ENCODE measurements at regions not wholly inside any gene's neighbourhood (a gene's known extent, or its start where the extent isn't known, plus 50 kb on each side); places are given as distances from the start of the nearest gene placed in this dataset.

DNA sequence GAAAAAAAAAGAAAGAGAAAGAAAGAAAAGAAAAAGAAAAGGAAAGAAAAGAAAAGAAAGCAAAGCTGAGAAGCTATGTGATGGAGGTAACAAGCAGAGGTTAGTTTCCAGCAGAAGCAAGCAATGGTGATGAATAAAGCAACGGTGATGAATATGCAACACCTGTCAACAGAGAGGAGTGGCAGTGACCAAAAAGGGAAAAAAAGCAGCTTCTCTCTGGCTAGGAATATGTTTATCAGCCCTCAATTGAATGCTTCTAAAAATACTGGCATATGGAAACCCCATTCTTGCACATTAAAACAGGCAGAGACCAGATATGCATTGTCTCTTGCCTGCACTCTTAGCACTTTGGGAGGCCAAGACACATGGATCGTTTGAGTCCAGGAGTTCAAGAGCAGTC lies 100.9 kb downstream of the GJA1 start:
- H3K4me3 Mint-ChIP-seq = no peak overlapping the region
- no peaks in the 10 kb centered on the region for H3K36me3 ChIP-seq (ENCODE audit: control insufficient read depth, insufficient read depth, low read length)
- peaks cover 2% of the 10 kb centered on the region in 2 donors for H3K9me3 Mint-ChIP-seq
- TF ChIP-seq, protein P1, sequence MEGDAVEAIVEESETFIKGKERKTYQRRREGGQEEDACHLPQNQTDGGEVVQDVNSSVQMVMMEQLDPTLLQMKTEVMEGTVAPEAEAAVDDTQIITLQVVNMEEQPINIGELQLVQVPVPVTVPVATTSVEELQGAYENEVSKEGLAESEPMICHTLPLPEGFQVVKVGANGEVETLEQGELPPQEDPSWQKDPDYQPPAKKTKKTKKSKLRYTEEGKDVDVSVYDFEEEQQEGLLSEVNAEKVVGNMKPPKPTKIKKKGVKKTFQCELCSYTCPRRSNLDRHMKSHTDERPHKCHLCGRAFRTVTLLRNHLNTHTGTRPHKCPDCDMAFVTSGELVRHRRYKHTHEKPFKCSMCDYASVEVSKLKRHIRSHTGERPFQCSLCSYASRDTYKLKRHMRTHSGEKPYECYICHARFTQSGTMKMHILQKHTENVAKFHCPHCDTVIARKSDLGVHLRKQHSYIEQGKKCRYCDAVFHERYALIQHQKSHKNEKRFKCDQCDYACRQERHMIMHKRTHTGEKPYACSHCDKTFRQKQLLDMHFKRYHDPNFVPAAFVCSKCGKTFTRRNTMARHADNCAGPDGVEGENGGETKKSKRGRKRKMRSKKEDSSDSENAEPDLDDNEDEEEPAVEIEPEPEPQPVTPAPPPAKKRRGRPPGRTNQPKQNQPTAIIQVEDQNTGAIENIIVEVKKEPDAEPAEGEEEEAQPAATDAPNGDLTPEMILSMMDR (IDR thresholded peaks at IDR 0.05) = no peak
- H3K4me1 ChIP-seq (ENCODE audit: control insufficient read depth, insufficient read depth, low read length) = no peaks in the 10 kb centered on the region
- intact Hi-C loops (cut with micrococcal nuclease) = no loop called here
- H3K27ac Mint-ChIP-seq = no peak overlapping the region
- no peaks in the 10 kb centered on the region for H3K4me1 Mint-ChIP-seq
- ATAC-seq (no peak), DNase-seq (no peak)
- no peaks in the 10 kb centered on the region for H3K36me3 Mint-ChIP-seq
- WGBS (ENCODE audit: insufficient coverage) = 94% methylated on average over 2 of the region's 2 CpGs
- H3K27ac ChIP-seq (ENCODE audit: low read length) = no peak overlapping the region
- no peaks in the 10 kb centered on the region for H3K9me3 ChIP-seq (ENCODE audit: control insufficient read depth, insufficient read depth, low read length)
- H3K27me3 Mint-ChIP-seq (ENCODE audit: low read depth in 2 of 2) = no peaks in the 10 kb centered on the region
- no peak overlapping the region for H3K4me3 ChIP-seq (ENCODE audit: low read length)
- H3K27me3 ChIP-seq (ENCODE audit: control insufficient read depth, insufficient read depth, low read length) = no peaks in the 10 kb centered on the region

DNA sequence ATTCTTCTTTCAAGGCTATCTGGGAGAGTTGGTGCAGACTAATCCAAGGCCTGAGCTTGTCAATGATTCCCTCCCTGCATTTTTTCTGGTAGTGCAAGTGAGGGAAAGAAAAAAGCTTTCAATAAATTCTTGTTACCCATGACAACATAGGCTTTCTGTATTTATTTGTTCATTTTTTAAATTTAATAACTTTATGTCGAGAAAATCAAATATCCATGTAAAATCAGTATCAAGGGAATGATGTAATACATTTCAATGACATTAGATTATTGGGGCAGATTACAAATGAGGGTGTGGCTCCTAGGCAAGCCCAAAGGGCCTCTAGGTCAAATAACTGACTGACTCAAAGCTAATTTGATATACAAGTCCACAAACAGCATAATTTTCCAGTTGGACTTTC lies 104.0 kb downstream of the GJA1 start:
- Mint-ChIP-seq H3K4me1 (no peaks in the 10 kb centered on the region), H3K36me3 (no peaks in the 10 kb centered on the region), H3K9me3 (peaks cover 2% of the 10 kb centered on the region in 2 donors), H3K27me3 (ENCODE audit: low read depth in 2 of 2) (no peaks in the 10 kb centered on the region), H3K4me3 (no peak overlapping the region), H3K27ac (no peak overlapping the region)
- Histone ChIP-seq H3K27me3 (ENCODE audit: control insufficient read depth, insufficient read depth, low read length) (no peaks in the 10 kb centered on the region), H3K27ac (ENCODE audit: low read length) (no peak overlapping the region), H3K36me3 (ENCODE audit: control insufficient read depth, insufficient read depth, low read length) (no peaks in the 10 kb centered on the region), H3K4me3 (ENCODE audit: low read length) (no peak overlapping the region), H3K9me3 (ENCODE audit: control insufficient read depth, insufficient read depth, low read length) (no peaks in the 10 kb centered on the region), H3K4me1 (ENCODE audit: control insufficient read depth, insufficient read depth, low read length) (no peaks in the 10 kb centered on the region)
- 86% methylated on average over 1 of the region's 1 CpG for WGBS (ENCODE audit: insufficient coverage)
- DNase-seq (no peak), ATAC-seq (no peak)
- intact Hi-C loops (cut with micrococcal nuclease) = no loop called here
- TF ChIP-seq, protein P1 (IDR thresholded peaks at IDR 0.05) = no peak

DNA sequence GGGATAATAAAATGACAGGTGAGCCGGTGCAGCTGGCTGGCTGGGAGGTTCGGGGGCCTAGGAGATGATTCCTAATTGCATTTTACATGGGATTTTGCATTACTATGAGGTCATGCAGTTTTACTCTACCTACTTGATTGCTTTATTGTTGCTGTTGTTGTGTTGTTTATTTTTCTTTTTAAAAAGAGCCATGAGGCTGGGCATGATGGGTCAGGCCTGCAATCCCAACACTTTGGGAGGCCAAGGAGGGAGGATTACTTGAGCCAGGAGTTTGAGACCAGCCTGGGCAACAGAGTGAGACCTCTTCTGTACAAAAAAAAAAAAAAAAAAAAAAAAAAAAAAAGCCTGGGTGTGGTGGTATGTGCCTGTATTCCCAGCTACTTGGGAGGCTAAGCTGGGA lies 104.8 kb downstream of the GJA1 start:
- H3K27me3 Mint-ChIP-seq (ENCODE audit: low read depth in 2 of 2) = no peaks in the 10 kb centered on the region
- peaks cover 2% of the 10 kb centered on the region in 2 donors for H3K9me3 Mint-ChIP-seq

DNA sequence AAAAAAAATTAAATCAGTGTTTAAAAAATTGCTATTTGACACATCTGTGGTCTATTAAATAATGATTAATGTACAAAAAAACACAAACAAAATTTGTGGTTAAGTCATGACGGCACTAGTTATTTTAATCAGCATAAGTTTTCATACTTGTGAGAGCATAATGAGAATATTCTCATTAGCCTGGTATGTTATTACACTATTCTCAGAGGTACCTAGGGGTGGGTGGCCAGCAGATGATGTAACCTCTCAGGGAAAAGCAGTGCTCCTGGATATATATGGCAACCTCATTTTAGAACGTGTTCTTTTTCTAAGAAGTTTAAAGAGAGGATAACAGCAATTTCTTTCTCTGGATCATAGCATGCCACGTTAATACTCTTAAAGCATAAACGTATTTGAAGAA lies 109.2 kb downstream of the GJA1 start:
- no peak for DNase-seq
- ATAC-seq = no peak
- Mint-ChIP-seq H3K27ac (no peak overlapping the region), H3K9me3 (no peaks in the 10 kb centered on the region), H3K36me3 (no peaks in the 10 kb centered on the region), H3K4me1 (no peaks in the 10 kb centered on the region), H3K27me3 (ENCODE audit: low read depth in 2 of 2) (no peaks in the 10 kb centered on the region), H3K4me3 (no peak overlapping the region)
- Histone ChIP-seq H3K27me3 (ENCODE audit: control insufficient read depth, insufficient read depth, low read length) (no peaks in the 10 kb centered on the region), H3K4me3 (ENCODE audit: low read length) (no peak overlapping the region), H3K27ac (ENCODE audit: low read length) (no peak overlapping the region), H3K9me3 (ENCODE audit: control insufficient read depth, insufficient read depth, low read length) (no peaks in the 10 kb centered on the region), H3K36me3 (ENCODE audit: control insufficient read depth, insufficient read depth, low read length) (no peaks in the 10 kb centered on the region), H3K4me1 (ENCODE audit: control insufficient read depth, insufficient read depth, low read length) (no peaks in the 10 kb centered on the region)
- 71% methylated on average over 1 of the region's 4 CpGs for WGBS (ENCODE audit: insufficient coverage)
- TF ChIP-seq, protein P1 (IDR thresholded peaks at IDR 0.05) = no peak
- intact Hi-C loops (cut with micrococcal nuclease) = no loop called here

More for the DNA sequence above, 104.8 kb downstream of the GJA1 start:
- H3K9me3 ChIP-seq (ENCODE audit: control insufficient read depth, insufficient read depth, low read length) = no peaks in the 10 kb centered on the region
- intact Hi-C loops (cut with micrococcal nuclease) = no loop called here
- DNase-seq (no peak), ATAC-seq (no peak)
- Mint-ChIP-seq H3K27ac (no peak overlapping the region), H3K4me3 (no peak overlapping the region), H3K4me1 (no peaks in the 10 kb centered on the region), H3K36me3 (no peaks in the 10 kb centered on the region)
- WGBS (ENCODE audit: insufficient coverage) = 76% methylated on average over 2 of the region's 2 CpGs
- H3K27ac ChIP-seq (ENCODE audit: low read length) = no peak overlapping the region
- H3K4me1 ChIP-seq (ENCODE audit: control insufficient read depth, insufficient read depth, low read length) = no peaks in the 10 kb centered on the region
- no peaks in the 10 kb centered on the region for H3K27me3 ChIP-seq (ENCODE audit: control insufficient read depth, insufficient read depth, low read length)
- H3K4me3 ChIP-seq (ENCODE audit: low read length) = no peak overlapping the region
- H3K36me3 ChIP-seq (ENCODE audit: control insufficient read depth, insufficient read depth, low read length) = no peaks in the 10 kb centered on the region
- TF ChIP-seq, protein P1 (IDR thresholded peaks at IDR 0.05) = no peak
